Bone marrow (tissue), 2 donors: ENCODE measurements at regions not wholly inside any gene's neighbourhood (a gene's known extent, or its start where the extent isn't known, plus 50 kb on each side); places are given as distances from the start of the nearest gene placed in this dataset.

Experiments used
- DNase-seq, 2 donors: peaks; one replicate each; lab custom pipeline; 2025; lab: John Stamatoyannopoulos, UW

GRCh38 chr2:6474161-6475140, 391.3 kb downstream of the CMPK2 start:
- no peak for DNase-seq

DNA sequence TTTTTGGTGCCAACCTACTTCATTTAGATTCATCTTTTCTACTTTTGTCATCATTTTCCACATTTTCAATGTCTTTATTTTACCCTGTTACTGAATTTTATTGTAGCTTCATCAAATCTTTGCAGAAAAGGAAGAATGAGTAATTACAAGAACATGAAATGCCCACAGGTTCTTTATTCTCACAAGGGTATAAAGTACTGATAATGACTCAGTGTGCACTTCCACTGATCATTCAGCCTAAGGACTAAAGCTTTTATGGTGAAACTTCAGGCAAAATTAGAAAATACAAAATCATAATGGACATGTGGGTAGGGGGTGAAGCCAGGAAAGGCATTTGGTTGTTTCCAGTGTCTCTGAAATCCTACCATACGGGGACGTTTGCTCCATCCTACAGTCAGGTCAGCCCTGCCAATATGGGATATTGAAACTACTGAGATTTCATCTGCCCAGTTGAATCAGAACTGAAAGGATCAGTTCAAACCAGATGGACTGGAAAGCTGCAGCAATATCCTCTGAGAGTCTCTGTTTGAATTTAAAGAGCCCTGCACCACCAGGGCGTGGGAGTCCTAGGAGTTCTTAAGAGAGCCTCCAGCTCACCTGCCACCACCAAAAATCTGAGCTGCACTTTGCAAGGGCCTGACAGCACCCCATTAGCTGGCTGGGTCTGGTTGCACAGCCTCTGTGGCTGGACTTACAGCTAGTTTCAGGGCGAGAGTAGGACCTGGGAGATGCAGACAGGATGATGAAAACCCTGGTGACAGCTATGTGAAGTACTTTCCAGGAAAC, 390.4 kb downstream of the CMPK2 start:
- no peak for DNase-seq

GRCh38 chr2:6480514-6480913, 385.2 kb downstream of the CMPK2 start:
- no peak for DNase-seq

DNA sequence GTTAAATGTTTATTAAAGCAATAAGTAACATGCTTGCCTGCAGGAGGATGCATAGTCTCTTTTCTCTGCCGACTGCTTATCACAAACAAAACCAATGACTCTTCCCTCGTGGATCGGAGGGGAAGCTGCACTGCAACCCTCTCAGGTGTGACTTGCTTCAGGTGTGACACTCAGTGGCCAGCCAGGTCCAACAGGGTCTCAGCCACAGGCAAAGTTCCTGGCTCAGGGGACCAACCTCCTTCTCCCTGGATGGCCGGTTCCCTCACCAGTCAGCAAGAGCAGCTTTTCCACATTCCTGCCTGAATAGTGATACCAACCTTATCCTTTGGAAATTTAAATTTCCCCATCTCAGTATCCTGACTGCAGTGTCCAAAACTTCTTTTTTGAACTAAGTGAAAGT, 383.5 kb downstream of the CMPK2 start:
- DNase-seq: no peak

- DNase-seq: no peak
Observed at GRCh38 chr2:6487765-6488164, 377.9 kb downstream of the CMPK2 start.

- no peak for DNase-seq
Observed at GRCh38 chr2:6492573-6492972, 373.1 kb downstream of the CMPK2 start.

DNA sequence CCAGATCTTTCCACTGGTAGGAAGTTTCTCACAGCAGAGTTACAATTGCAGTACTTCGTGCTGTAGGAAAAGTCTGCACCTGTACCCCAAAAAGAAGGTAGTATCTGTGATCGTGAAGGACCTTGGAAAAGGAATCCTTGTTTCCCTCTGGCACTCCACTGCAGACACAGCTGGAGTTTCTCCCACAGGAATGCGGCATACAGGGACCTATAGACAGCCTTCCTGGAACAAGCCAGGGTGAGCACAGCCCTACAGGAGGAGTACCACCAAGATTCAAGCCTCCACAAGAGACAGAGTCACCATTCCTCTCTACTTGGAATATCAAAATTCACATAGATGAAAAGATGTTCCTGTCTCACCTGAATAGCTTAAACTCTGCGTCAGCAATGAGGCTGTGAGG, 372.4 kb downstream of the CMPK2 start:
- DNase-seq: no peak

GRCh38 chr2:6493669-6494068, 372.0 kb downstream of the CMPK2 start:
- DNase-seq: no peak

- DNase-seq: no peak
Observed at GRCh38 chr2:6495466-6495865, 370.2 kb downstream of the CMPK2 start.

GRCh38 chr2:6496376-6496775, 369.3 kb downstream of the CMPK2 start:
- DNase-seq: no peak

DNA sequence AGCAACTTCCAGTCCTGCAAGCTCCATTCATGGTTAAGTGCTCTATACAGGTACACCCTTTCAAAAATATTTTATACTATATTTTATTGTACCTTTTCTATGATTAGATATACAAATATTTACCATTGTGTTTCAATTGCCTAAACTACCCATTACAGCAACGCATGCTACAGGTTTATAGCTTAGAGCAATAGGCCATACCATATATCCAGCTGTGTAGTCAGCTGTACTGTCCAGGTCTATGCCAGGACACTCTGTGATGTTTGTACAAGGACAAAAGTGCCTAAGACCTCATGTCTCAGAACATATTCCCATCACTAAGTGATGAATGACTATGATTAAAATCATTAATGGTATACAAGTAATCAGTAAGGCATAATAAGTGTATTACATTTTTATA, 368.7 kb downstream of the CMPK2 start:
- no peak for DNase-seq

DNA sequence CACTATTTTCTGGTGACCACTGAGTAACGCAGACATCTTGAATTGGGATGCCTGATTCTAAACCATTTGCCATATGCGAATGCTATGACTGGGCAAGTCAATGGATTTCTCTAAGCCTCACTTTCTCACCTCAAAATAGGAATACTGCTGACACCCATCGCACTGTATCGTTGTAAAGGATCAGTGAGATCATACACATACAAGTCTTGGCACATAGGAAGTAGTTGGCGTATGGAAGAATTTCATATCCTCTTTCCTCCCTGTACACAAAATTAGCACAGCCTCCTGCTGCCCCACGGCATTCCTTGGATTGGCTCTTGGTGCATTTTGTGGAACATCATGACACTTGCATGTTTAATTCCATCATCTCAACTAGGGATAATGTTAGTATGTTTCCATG, 366.9 kb downstream of the CMPK2 start:
- no peak for DNase-seq

GRCh38 chr2:6499691-6500090, 366.0 kb downstream of the CMPK2 start:
- no peak for DNase-seq

DNA sequence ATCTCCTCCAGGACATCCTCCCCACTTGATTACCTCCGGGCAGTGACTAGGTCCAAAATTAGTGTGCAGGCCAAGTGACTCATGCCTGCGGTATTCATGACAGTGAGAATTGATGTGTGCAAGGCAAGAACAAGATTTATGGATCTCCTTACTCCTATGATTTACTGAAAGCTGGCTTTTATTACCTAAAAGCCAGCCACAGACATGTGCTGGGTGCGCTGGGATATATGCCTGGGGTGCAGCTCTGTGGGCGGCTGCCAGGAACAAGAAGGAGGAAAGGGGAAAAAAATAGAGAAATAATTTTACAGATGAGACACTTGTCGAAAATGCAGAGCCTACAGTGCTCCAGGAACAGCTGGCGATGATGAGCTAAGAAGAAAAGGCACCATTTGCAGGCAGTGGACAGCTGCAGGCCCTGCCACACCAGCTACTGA, 359.3 kb downstream of the CMPK2 start:
- DNase-seq: no peak

- DNase-seq: no peak
Observed at GRCh38 chr2:6506859-6507258, 358.8 kb downstream of the CMPK2 start.

DNA sequence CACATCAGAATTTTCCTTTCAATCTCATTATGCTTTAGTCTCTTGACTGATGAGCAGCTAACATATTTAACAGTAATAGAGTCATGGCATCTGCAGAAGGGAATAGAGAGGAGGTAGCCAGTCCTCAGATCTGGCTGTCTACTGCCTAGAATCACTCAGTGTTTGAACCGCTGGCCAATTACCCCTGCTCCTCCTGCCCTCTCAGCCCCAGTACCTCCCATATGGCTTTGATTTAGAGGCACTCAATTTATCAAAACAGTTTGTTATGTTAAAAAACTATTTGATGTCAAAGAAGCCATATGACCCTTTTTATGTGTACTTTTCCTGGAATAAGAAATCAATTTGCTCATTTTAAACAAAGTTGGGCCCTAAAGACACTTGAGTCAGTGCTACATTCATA, 355.2 kb downstream of the CMPK2 start:
- DNase-seq: no peak

- no peak for DNase-seq
Observed at GRCh38 chr2:6512589-6512988, 353.1 kb downstream of the CMPK2 start.

GRCh38 chr2:6516674-6517073, 349.0 kb downstream of the CMPK2 start:
- DNase-seq: no peak

GRCh38 chr2:6518361-6518760, 347.3 kb downstream of the CMPK2 start:
- DNase-seq: no peak

GRCh38 chr2:6523476-6523875, 342.2 kb downstream of the CMPK2 start:
- DNase-seq: no peak

- no peak for DNase-seq
Observed at GRCh38 chr2:6524691-6525474, 340.8 kb downstream of the CMPK2 start.

GRCh38 chr2:6525475-6525964, 340.2 kb downstream of the CMPK2 start:
- no peak for DNase-seq
